Activated naive CD4-positive, alpha-beta T cell treated with anti-CD3 and anti-CD28 coated beads for 36 hours (primary cell): ENCODE measurements at regions not wholly inside any gene's neighbourhood (a gene's known extent, or its start where the extent isn't known, plus 50 kb on each side); places are given as distances from the start of the nearest gene placed in this dataset.

Experiments used
- CTCF ChIA-PET: fragments of 350-600 bp; sonication (Branson Sonifier 250); formaldehyde crosslinking; loops from one replicate; lab custom pipeline; 2021; ENCODE audit warnings: antibody characterized with exemption; lab: Charles Lee
- DNase-seq: peaks from one replicate; pipeline ENCODE4 v3.0.0-alpha.2; 2020
- H3K27ac Mint-ChIP-seq: one replicate; pipeline ENCODE4 v1.8.0; 2021; ENCODE audit warnings: mild to moderate bottlenecking, mixed read lengths
- H3K27me3 Mint-ChIP-seq: one replicate; pipeline ENCODE4 v1.8.0; 2021; ENCODE audit warnings: low read depth, mixed read lengths
- H3K36me3 Mint-ChIP-seq: one replicate; pipeline ENCODE4 v1.8.0; 2021; ENCODE audit warnings: low read depth, mixed read lengths
- H3K4me1 Mint-ChIP-seq: one replicate; pipeline ENCODE4 v1.8.0; 2021; ENCODE audit warnings: low read depth, mixed read lengths
- H3K4me3 Mint-ChIP-seq: one replicate; pipeline ENCODE4 v1.8.0; 2021; ENCODE audit warnings: mild to moderate bottlenecking, moderate library complexity, mixed read lengths
- H3K9me3 Mint-ChIP-seq: one replicate; pipeline ENCODE4 v1.8.0; 2021; ENCODE audit warnings: mixed read lengths
- intact Hi-C: fragments of 100-400 bp; cut with micrococcal nuclease; formaldehyde crosslinking; loops from one replicate; pipeline ENCODE4 v1.15.1; 2023

GRCh38 chr14:94691660-94692034, 78.3 kb downstream of the GSC start:
- Mint-ChIP-seq H3K4me1 (peaks cover 3% of the 10 kb centered on the region), H3K27ac (no peak overlapping the region), H3K36me3 (no peaks in the 10 kb centered on the region), H3K4me3 (no peak overlapping the region), H3K27me3 (peaks cover 11% of the 10 kb centered on the region), H3K9me3 (no peaks in the 10 kb centered on the region)
- intact Hi-C loops, result no loop called here
- CTCF ChIA-PET, result interaction anchor here (0.5 to 1.2 kb wide), 3 partner anchors 9 to 141 kb away, joined by 3 read pairs; no protein-coding TSS in a partner anchor
- DNase-seq, result no peak

GRCh38 chr14:94690896-94691659, 78.8 kb downstream of the GSC start:
- peaks cover 3% of the 10 kb centered on the region for H3K4me1 Mint-ChIP-seq
- CTCF ChIA-PET, result interaction anchor here (1.1 to 2.8 kb wide), 3 partner anchors 7 to 59 kb away, joined by 3 to 9 read pairs (median 3); no protein-coding TSS in a partner anchor
- no peak overlapping the region for H3K4me3 Mint-ChIP-seq
- intact Hi-C loops, result no loop called here
- H3K27me3 Mint-ChIP-seq, result peaks cover 13% of the 10 kb centered on the region
- H3K36me3 Mint-ChIP-seq, result no peaks in the 10 kb centered on the region
- H3K9me3 Mint-ChIP-seq, result no peaks in the 10 kb centered on the region
- no peak for DNase-seq
- no peak overlapping the region for H3K27ac Mint-ChIP-seq

- DNase-seq, result no peak
- H3K9me3 Mint-ChIP-seq, result no peaks in the 10 kb centered on the region
- peaks cover 13% of the 10 kb centered on the region for H3K27me3 Mint-ChIP-seq
- no peaks in the 10 kb centered on the region for H3K36me3 Mint-ChIP-seq
- CTCF ChIA-PET, result interaction anchor here (0.7 to 2.8 kb wide), 9 partner anchors 8 to 390 kb away, joined by 3 to 9 read pairs (median 3); no protein-coding TSS in a partner anchor
- intact Hi-C loops, result no loop called here
- peaks cover 3% of the 10 kb centered on the region for H3K4me1 Mint-ChIP-seq
- no peak overlapping the region for H3K4me3 Mint-ChIP-seq
- no peak overlapping the region for H3K27ac Mint-ChIP-seq
Measured at GRCh38 chr14:94690486-94690885, 78.3 kb downstream of the SERPINA3 start.

GRCh38 chr14:94689985-94690400, 77.8 kb downstream of the SERPINA3 start:
- CTCF ChIA-PET, result interaction anchor here (0.7 to 2.8 kb wide), 11 partner anchors 9 to 1305 kb away, joined by 3 to 9 read pairs (median 3); no protein-coding TSS in a partner anchor
- H3K36me3 Mint-ChIP-seq, result no peaks in the 10 kb centered on the region
- DNase-seq, result no peak
- peaks cover 3% of the 10 kb centered on the region for H3K4me1 Mint-ChIP-seq
- intact Hi-C loops, result loop anchor here (1.0 to 10.0 kb wide), 4 partner anchors 409 to 745 kb away; no protein-coding TSS in a partner anchor
- H3K4me3 Mint-ChIP-seq, result no peak overlapping the region
- no peak overlapping the region for H3K27ac Mint-ChIP-seq
- H3K27me3 Mint-ChIP-seq, result peaks cover 13% of the 10 kb centered on the region
- H3K9me3 Mint-ChIP-seq, result no peaks in the 10 kb centered on the region

GRCh38 chr14:94689218-94689984, 77.2 kb downstream of the SERPINA3 start:
- H3K36me3 Mint-ChIP-seq, result no peaks in the 10 kb centered on the region
- intact Hi-C loops, result loop anchor here (1.0 to 10.0 kb wide), 4 partner anchors 410 to 745 kb away; no protein-coding TSS in a partner anchor
- DNase-seq, result peak; percentile 59
- no peak overlapping the region for H3K27ac Mint-ChIP-seq
- peaks cover 3% of the 10 kb centered on the region for H3K4me1 Mint-ChIP-seq
- H3K9me3 Mint-ChIP-seq, result no peaks in the 10 kb centered on the region
- H3K4me3 Mint-ChIP-seq, result no peak overlapping the region
- CTCF ChIA-PET, result interaction anchor here (0.6 to 2.8 kb wide), 14 partner anchors 9 to 1305 kb away, joined by 3 to 9 read pairs (median 3); no protein-coding TSS in a partner anchor
- peaks cover 13% of the 10 kb centered on the region for H3K27me3 Mint-ChIP-seq

GRCh38 chr14:94686511-94687160, 74.4 kb downstream of the SERPINA3 start:
- DNase-seq, result no peak
- Mint-ChIP-seq H3K9me3 (no peaks in the 10 kb centered on the region), H3K27ac (no peak overlapping the region), H3K36me3 (no peaks in the 10 kb centered on the region), H3K4me1 (peaks cover 3% of the 10 kb centered on the region), H3K27me3 (peaks cover 9% of the 10 kb centered on the region), H3K4me3 (no peak overlapping the region)
- intact Hi-C loops, result loop anchor here (10.0 kb wide), 1 partner anchor 748 kb away; no protein-coding TSS in a partner anchor
- CTCF ChIA-PET, result interaction anchor here (0.7 kb wide), 1 partner anchor 38 kb away, joined by 4 read pairs; no protein-coding TSS in a partner anchor

- no peaks in the 10 kb centered on the region for H3K9me3 Mint-ChIP-seq
- H3K36me3 Mint-ChIP-seq, result no peaks in the 10 kb centered on the region
- intact Hi-C loops, result loop anchor here (10.0 kb wide), 1 partner anchor 749 kb away; no protein-coding TSS in a partner anchor
- H3K4me3 Mint-ChIP-seq, result no peak overlapping the region
- no peak overlapping the region for H3K27ac Mint-ChIP-seq
- CTCF ChIA-PET, result no interaction called here
- no peak for DNase-seq
- H3K4me1 Mint-ChIP-seq, result peaks cover 3% of the 10 kb centered on the region
- peaks cover 9% of the 10 kb centered on the region for H3K27me3 Mint-ChIP-seq
Measured at GRCh38 chr14:94685681-94686485, 73.7 kb downstream of the SERPINA3 start.

GRCh38 chr14:94685166-94685581, 73.0 kb downstream of the SERPINA3 start:
- intact Hi-C loops, result loop anchor here (10.0 kb wide), 1 partner anchor 750 kb away; no protein-coding TSS in a partner anchor
- peaks cover 3% of the 10 kb centered on the region for H3K4me1 Mint-ChIP-seq

GRCh38 chr14:94682736-94683135, 70.5 kb downstream of the SERPINA3 start:
- no peak for DNase-seq
- intact Hi-C loops, result loop anchor here (10.0 kb wide), 1 partner anchor 752 kb away; no protein-coding TSS in a partner anchor
- peaks cover 8% of the 10 kb centered on the region for H3K27me3 Mint-ChIP-seq
- no peaks in the 10 kb centered on the region for H3K36me3 Mint-ChIP-seq
- no peak overlapping the region for H3K27ac Mint-ChIP-seq
- H3K4me3 Mint-ChIP-seq, result no peak overlapping the region
- CTCF ChIA-PET, result interaction anchor here (0.6 kb wide), 1 partner anchor 9 kb away, joined by 3 read pairs; no protein-coding TSS in a partner anchor
- no peaks in the 10 kb centered on the region for H3K4me1 Mint-ChIP-seq
- no peaks in the 10 kb centered on the region for H3K9me3 Mint-ChIP-seq

More at GRCh38 chr14:94685166-94685581, 73.0 kb downstream of the SERPINA3 start:
- H3K27me3 Mint-ChIP-seq, result peaks cover 6% of the 10 kb centered on the region
- no peak overlapping the region for H3K27ac Mint-ChIP-seq
- H3K9me3 Mint-ChIP-seq, result no peaks in the 10 kb centered on the region
- no peak overlapping the region for H3K4me3 Mint-ChIP-seq
- no peak for DNase-seq
- CTCF ChIA-PET, result no interaction called here
- no peaks in the 10 kb centered on the region for H3K36me3 Mint-ChIP-seq

GRCh38 chr14:94682061-94682516, 69.9 kb downstream of the SERPINA3 start:
- DNase-seq, result no peak
- Mint-ChIP-seq H3K4me3 (no peak overlapping the region), H3K27ac (no peak overlapping the region), H3K9me3 (no peaks in the 10 kb centered on the region), H3K4me1 (no peaks in the 10 kb centered on the region), H3K36me3 (no peaks in the 10 kb centered on the region), H3K27me3 (peaks cover 11% of the 10 kb centered on the region)
- CTCF ChIA-PET, result no interaction called here
- intact Hi-C loops, result loop anchor here (10.0 kb wide), 1 partner anchor 753 kb away; no protein-coding TSS in a partner anchor
